Activated CD4-positive, CD25-positive, alpha-beta regulatory T cell treated with anti-CD3 and anti-CD28 coated beads, Interleukin-2, amount 50 U/mL, for 72 hours (primary cell): ENCODE measurements at regions not wholly inside any gene's neighbourhood (a gene's known extent, or its start where the extent isn't known, plus 50 kb on each side); places are given as distances from the start of the nearest gene placed in this dataset.
"Not testable (repeated sequence)": the region's sequence is repeated elsewhere in the genome, so short reads cannot be mapped to it uniquely, and the experiment has no call there.

Experiments
- DNase-seq: peaks from one replicate; pipeline ENCODE4 v3.0.0; 2021

GRCh38 chr6:112591329-112591728 lies 244.2 kb downstream of the RFPL4B start:
- DNase-seq = no peak

GRCh38 chr6:112592159-112592558 lies 245.0 kb downstream of the RFPL4B start:
- no peak for DNase-seq

DNA sequence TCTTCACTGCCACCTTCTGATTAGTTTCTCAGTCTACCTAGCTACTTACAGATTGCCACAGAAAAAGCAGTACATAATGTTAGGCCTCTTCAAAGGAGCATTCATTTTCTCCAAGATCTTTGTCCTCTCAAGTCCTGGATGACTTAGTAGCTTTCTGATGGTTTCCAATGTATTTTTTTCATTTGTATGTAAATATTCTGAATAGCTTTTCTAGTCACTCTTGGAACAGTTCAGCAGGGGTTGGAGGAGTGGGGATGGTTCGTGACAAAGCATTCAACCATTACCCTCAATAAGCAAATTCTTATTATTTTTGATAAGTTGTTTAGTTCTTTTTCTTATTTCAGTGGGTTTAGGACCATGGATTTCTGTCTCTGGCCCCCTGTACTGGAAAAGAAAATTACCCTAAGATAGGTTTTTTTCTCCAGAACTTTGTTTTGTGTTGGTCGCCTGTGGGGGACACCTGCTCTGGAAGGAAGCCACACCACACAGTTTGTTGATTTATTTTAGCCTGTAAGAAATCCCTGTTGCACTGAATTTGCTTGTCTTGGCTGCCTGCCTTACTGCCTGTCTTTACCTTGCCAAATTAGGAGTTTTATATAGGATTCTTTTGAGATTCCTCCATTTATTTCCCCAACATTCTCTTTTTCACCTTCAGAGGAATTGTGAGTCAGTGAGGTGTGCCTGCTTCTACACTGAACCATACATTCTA lies 247.9 kb downstream of the RFPL4B start:
- no peak for DNase-seq

- DNase-seq = no peak
These were observed 248.7 kb downstream of the RFPL4B start for GRCh38 chr6:112595841-112596240.

DNA sequence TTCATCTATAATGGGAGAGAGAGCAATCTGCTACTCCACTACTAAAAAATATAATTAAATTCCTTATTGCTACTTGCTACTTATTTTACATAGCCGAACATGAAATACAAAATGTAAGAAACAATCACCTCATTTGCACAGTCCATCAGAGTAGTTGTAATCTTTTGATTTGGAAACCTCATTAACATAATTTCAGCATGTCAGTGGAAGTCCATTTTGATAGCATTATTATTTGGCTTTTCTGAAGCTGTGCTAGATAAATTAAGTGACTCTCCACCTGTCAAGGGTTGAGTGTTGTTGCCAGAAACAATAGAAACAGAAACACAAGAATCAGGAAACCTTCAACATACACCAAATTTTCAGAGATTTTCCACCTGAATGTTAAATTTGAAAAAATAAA lies 250.0 kb downstream of the RFPL4B start:
- DNase-seq = no peak

- no peak for DNase-seq
These were observed 253.0 kb downstream of the RFPL4B start for GRCh38 chr6:112600168-112600567.

DNA sequence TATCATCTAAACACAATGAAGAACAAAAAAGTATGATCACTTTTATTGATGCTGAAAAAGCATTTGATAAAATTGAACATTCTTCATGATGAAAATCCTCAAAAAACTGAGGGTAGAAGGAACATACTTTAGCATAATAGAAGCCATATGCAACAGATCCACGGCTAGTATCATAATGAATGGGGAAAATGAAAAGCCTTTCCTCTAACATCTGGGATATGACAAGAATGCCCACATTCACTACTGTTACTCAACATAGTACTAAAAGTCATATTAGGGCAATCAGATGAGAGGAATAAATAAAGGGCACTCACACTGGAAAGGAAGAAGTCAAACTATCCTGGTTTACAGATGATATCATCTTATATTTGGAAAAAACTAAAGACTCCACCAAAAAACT lies 256.6 kb downstream of the RFPL4B start:
- no peak for DNase-seq

- DNase-seq = no peak
These were observed 259.7 kb downstream of the RFPL4B start for GRCh38 chr6:112606656-112607435.

DNA sequence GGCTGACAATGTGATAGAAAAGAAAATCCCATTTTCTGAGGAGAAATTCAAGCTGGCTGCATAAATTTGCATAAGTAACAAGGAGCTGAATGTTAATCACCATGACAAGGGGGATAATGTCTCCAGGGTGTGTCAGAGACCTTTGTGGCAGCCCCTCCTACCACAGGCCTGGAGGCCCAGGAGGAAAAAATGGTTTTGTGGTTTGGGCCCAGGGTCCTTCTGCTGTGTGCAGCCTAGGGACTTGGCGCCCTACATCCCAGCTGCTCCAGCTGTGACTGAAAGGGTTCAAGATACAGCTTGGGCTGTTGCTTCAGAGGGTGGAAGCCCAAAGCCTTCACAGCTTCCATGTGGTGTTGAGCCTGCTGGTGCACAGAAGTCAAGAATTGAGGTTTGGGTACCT lies 261.8 kb downstream of the RFPL4B start:
- DNase-seq = not testable (repeated sequence)

- DNase-seq = no peak
These were observed 266.3 kb downstream of the RFPL4B start for GRCh38 chr6:112613410-112613809.

- no peak for DNase-seq
These were observed 271.7 kb downstream of the RFPL4B start for GRCh38 chr6:112618849-112619248.

GRCh38 chr6:112620812-112621569 lies 273.9 kb downstream of the RFPL4B start:
- DNase-seq = no peak

DNA sequence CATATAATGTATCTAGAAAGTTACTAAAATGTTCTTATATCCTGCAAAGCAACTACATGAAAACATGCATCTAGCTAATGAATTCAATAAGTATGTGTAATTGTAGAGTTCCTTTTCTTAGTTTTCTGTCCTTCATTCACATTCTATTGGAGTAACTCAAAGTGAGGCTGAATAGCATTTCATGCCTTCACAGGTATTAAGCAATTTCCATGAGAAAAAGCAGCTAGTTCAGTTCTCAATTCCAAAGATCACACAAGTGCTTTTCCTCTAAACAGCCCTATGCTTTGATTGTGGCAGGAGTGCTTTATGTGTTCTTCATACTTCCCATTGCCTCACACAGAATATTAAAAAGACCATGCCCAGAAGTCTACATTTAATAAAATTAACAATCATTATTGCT lies 274.9 kb downstream of the RFPL4B start:
- DNase-seq = no peak

GRCh38 chr6:112626468-112627082 lies 279.4 kb downstream of the RFPL4B start:
- DNase-seq = no peak

DNA sequence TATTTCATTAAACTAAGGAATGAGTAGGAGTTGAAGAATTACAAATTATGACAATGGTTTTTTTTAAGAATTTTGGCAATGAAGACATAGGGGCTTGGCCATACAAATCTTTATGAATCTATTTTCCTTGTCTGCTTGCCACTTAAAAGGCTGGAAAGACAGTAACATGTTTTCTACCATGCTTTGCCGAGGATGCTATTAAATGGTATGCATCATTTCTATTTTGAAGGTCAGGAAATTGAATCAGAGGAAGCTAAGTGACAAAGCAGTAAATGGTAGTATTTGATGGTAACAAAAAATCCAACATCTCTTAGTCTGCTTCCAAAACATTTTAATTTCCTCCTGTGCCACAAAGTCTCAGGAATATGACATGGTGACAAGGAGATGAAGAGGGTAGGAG lies 287.2 kb downstream of the RFPL4B start:
- no peak for DNase-seq

- no peak for DNase-seq
These were observed 289.6 kb downstream of the RFPL4B start for GRCh38 chr6:112636650-112637262.

DNA sequence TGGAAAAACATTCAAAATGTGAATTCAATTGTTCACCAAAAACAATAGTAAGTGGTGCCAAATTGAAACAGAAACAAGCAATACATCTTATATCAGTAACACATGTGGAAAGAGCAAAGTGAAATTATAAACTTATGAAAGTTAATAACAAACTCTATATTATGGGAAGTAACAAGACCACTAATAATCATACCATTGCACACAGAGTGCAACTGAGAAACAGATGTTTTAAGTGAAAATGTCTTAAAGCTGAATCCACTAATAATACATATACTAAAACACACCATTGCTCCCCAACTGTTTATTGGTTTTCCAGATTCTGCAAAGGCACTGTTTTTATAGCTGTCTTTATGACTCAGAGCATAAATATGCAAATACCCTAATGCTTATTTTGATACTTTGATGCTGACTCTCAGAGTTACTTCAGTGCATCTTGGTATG lies 292.3 kb downstream of the RFPL4B start:
- no peak for DNase-seq

- DNase-seq = no peak
These were observed 293.8 kb downstream of the RFPL4B start for GRCh38 chr6:112640891-112641290.

DNA sequence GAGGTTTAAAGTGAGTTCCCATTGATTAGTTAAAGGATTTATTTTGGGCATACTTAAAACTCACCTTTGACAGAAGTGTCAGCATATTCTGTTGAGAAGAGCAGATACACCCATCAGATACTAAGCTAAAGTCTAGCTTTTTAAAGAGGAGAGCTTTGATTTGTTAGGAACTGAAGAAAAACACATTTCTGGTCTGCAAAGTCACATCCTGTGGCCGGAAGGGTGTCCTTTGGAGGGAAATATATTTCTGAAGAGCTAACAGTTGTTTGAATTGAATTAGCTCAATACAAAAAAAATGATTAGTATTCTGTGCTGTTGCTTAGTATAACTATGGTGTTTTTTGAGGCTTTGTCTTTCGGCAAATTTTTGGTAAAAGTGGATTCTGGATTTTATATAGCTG lies 302.7 kb downstream of the RFPL4B start:
- DNase-seq = no peak

- no peak for DNase-seq
These were observed 304.1 kb downstream of the RFPL4B start for GRCh38 chr6:112651239-112651638.

- DNase-seq = no peak
These were observed 312.8 kb downstream of the RFPL4B start for GRCh38 chr6:112659912-112660311.

- no peak for DNase-seq
These were observed 313.5 kb downstream of the RFPL4B start for GRCh38 chr6:112660626-112661025.

DNA sequence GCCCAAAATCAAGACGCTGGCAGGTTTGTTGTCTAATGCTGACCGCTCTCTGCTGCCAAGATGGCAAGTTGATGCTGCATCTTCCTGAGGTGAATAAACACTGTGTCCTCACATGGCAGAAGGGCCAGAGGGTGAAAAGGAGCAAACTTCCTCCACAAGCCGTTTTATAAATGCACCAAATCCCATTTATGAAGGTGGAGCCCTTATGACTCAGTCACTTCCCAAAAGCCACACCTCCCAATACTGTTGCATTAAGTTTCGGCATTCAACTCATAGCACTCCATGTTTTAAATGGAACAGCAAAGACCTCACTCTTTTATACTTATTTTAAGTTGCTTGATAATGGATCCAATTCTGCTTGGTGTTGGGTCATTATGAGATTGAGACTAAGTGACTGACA lies 316.6 kb downstream of the RFPL4B start:
- DNase-seq = no peak
